GM19452 (cell line): ENCODE measurements at regions not wholly inside any gene's neighbourhood (a gene's known extent, or its start where the extent isn't known, plus 50 kb on each side); places are given as distances from the start of the nearest gene placed in this dataset.

Experiments used
- ATAC-seq: cut with Tn5 transposase; IDR thresholded peaks from one replicate; pipeline ENCODE4 v1.9.1; 2021; ENCODE audit not compliant: unreplicated experiment

- no peak for ATAC-seq
Observed at GRCh38 chr17:77729587-77729986, 228.9 kb upstream of the TNRC6C start.

GRCh38 chr17:77730376-77730775, 228.1 kb upstream of the TNRC6C start:
- no peak for ATAC-seq

GRCh38 chr17:77733576-77734296, 224.8 kb upstream of the TNRC6C start:
- ATAC-seq, result no peak

- no peak for ATAC-seq
Observed at GRCh38 chr17:77734371-77735080, 224.0 kb upstream of the TNRC6C start.

- ATAC-seq, result no peak
Observed at GRCh38 chr17:77735081-77735565, 223.4 kb upstream of the TNRC6C start.

- no peak for ATAC-seq
Observed at GRCh38 chr17:77735566-77736198, 222.8 kb upstream of the TNRC6C start.

GRCh38 chr17:77736199-77736585, 222.3 kb upstream of the TNRC6C start:
- no peak for ATAC-seq

- ATAC-seq, result no peak
Observed at GRCh38 chr17:77736721-77737120, 221.8 kb upstream of the TNRC6C start.

- no peak for ATAC-seq
Observed at GRCh38 chr17:77737442-77738265, 220.8 kb upstream of the TNRC6C start.

- ATAC-seq, result no peak
Observed at GRCh38 chr17:77738751-77739531, 219.6 kb upstream of the TNRC6C start.

- no peak for ATAC-seq
Observed at GRCh38 chr17:77740481-77740880, 218.0 kb upstream of the TNRC6C start.

GRCh38 chr17:77741109-77741508, 217.4 kb upstream of the TNRC6C start:
- ATAC-seq, result no peak

- no peak for ATAC-seq
Observed at GRCh38 chr17:77742579-77742978, 215.9 kb upstream of the TNRC6C start.

- ATAC-seq, result no peak
Observed at GRCh38 chr17:77744066-77744988, 214.2 kb upstream of the TNRC6C start.

- ATAC-seq, result no peak
Observed at GRCh38 chr17:77745702-77746101, 212.8 kb upstream of the TNRC6C start.

- ATAC-seq, result no peak
Observed at GRCh38 chr17:77746393-77746792, 212.1 kb upstream of the TNRC6C start.

GRCh38 chr17:77746896-77747554, 211.5 kb upstream of the TNRC6C start:
- ATAC-seq, result no peak

- no peak for ATAC-seq
Observed at GRCh38 chr17:77748436-77748835, 210.1 kb upstream of the TNRC6C start.

- ATAC-seq, result no peak
Observed at GRCh38 chr17:77749321-77749751, 209.2 kb upstream of the TNRC6C start.
